Superior temporal gyrus (tissue), 1 donor: ENCODE measurements at regions not wholly inside any gene's neighbourhood (a gene's known extent, or its start where the extent isn't known, plus 50 kb on each side); places are given as distances from the start of the nearest gene placed in this dataset.
"Not testable (repeated sequence)": the region's sequence is repeated elsewhere in the genome, so short reads cannot be mapped to it uniquely, and the experiment has no call there.

Experiments
- DNase-seq: peaks from one replicate; pipeline ENCODE4 v3.0.0-alpha.2; 2016; ENCODE audit errors: extremely low spot score

DNA sequence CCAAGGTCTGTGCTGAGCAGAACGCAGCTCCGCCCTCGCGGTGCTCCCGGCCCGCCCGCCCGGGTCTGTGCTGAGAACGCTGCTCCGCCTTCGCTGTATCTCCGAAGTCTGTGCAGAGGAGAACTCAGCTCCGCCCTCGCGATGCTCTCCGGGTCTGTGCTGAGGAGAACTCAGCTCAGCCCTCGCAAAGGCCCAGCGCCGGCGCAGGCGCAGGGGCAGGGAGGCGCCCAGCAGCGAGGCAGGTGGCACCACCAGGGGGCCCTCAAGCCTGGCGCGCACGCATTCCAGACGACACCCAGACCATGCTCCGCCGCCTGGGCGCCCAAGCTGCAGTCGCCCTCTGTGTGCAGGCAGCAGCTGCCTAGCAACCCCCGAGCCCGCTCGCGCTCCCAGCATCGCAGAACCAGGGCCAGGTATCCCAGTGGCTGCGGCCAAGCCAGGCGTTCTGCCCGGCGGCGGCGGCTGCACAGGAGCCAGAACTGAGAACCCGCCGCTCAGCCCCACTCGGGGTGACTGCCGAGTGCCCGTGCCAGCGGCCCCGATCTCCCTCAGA lies 672.1 kb upstream of the DEFB115 start:
- peak; percentile 13 for DNase-seq

DNA sequence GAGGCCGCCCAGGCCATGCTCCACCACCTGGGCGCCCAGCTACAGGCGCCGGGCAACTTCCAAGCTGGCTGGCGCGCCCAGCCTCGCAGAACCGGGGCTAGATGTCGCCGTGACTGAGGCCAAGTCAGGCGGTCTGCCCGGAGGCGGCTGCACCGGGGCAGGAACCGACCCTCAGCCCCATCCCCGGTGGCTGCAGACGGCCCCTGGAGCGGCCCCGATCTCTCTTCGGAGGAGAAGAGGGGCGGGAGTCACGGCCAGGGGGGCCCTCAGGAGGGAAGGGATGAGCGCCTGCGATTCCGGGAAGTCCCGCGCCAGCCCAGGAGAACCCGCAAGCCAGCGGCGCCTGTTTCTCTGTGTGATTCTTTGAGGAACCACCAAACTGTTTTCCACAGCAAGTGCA lies 671.3 kb upstream of the DEFB115 start:
- not testable (repeated sequence) for DNase-seq

DNA sequence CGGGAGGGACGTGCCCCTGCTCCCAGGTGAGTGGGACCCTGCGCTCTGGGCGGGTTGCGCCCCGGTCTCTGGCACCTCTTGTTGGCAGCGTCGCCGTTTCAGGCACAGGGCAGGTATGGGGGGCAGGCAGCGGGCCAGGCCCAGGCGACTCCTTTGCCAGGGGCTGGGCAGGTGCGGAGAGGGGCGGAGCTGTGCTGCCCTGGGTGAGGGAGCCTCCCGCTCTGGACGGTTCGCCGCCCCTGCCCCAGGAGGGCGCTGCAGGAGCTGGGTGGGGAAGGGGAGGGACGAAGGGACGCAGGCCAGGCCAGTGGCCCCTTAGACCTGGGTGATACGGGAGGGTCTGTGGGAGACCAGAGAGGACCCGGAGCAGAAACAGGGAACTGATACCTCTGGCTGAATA lies 663.9 kb upstream of the DEFB115 start:
- no peak for DNase-seq

DNA sequence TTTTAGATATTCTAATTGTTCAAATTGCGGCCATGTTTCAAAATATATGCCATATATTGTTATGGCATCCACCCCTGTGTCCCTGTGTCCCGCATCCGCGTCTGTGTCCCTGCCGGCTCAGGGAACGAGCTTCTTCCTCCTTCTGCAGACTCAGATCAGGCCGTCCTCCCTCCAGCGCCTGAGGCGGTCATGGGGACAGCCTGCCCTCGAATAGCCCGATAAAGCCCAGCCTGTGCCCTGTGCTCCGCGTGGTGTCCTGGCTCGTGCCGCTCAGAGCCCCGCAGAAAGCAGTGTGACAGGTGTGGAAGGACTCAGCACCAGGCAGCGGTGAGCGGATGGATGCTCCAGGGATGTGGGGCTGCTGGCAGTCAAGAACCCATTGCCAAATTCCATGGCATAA lies 663.4 kb upstream of the DEFB115 start:
- no peak for DNase-seq

DNA sequence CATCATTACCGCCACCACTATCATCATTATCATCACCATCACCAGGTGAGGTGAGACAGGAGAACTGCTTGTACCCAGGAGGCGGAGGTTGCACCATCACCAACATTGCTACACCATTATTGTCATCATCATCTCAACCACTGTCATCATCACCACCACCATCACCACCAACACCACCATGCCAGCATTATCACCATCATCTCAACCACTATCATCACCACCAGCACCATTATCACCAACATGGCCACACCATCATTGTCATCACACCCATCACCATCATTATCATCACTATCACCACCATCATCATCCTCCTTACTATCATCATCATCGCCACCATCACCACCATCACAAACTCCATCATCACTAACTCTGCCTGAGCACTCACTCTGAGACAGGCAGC lies 661.8 kb upstream of the DEFB115 start:
- no peak for DNase-seq

DNA sequence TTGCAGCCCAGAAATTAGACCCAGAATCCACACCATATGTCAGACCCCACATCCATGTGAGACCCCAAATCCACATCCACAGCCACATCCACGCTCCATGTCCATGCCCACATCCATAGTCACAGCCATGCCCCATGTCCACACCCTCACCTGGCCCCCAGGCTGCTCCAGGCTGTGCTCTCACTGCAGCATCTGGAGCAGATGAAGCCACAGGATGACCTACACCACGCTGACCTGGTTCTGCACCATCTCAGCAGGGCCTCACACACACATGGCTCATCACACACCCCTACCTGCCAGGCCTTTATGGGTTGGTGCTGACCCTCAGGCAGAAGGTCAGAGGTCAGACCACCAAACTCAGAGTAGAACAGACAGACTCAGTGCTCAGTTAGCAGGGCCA lies 660.0 kb upstream of the DEFB115 start:
- not testable (repeated sequence) for DNase-seq

DNA sequence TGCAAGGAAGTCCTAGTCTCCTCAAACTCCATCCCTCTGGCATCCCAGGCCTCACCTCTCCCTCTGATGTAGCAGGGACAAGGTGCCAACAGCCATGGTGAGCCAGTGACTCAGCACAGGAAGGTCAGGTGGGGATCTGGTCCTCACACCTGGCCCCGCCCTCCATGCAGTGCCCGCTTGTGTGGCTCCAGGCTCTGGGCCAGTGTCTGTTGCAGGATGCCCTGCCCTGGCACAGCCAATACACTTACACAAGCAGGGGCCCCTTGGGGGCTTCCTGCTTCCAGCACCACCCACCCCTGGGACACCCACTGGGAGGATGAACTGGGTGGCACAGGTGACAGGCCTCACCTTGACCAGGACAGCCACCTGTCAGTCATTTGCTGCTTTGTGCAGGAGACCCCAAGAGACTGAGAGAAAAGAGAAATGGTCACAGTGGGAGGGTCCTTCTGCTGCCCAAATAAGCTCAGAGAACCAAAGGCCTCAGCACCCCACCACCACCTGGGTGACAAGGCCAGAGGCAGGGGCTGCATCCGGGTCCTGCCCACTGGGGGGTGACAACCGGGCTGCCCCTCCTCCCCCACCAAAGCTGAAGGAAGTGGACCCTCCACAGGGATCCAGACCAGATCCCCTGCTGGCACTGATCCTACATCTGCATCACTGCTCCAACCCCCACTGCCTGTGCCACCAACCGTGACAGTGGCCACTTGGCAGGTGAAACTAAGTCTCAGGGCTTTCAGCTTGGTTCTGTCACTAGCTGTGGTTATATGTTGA lies 658.8 kb upstream of the DEFB115 start:
- no peak for DNase-seq

DNA sequence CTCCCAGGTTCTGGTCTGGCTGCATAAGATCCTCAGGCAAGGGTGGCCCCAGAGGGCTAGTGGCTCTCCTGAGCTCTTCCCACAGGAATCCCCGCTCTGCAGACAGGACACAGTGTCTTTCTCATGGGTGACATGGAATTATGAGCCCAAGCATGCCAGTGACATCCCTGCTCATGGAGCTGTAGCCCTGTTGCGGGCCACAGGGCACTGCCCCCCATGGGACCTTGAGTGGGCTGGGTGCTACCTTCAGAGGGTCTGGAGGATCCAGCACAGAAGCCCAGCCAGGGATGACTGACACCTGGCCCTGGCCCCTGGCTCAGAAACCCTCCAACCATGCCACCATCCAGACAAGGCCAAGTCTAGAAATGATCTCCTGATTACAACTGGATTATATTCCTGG lies 657.5 kb upstream of the DEFB115 start:
- DNase-seq = no peak

DNA sequence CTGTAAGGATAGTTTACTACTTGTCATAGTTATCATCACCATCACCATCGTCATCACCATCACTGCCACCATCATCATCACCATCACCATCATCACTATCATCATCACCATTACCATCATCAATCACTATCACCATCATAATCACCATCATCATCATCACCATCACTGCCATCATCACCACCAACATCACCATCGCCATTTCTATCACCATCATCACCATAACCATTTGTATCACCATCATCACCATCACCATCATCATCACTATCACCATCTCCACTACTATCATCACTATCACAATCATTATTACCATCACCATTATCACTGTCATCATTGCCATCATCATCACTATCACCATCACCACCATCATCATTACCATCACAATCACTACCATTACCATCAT lies 655.5 kb upstream of the DEFB115 start:
- no peak for DNase-seq

DNA sequence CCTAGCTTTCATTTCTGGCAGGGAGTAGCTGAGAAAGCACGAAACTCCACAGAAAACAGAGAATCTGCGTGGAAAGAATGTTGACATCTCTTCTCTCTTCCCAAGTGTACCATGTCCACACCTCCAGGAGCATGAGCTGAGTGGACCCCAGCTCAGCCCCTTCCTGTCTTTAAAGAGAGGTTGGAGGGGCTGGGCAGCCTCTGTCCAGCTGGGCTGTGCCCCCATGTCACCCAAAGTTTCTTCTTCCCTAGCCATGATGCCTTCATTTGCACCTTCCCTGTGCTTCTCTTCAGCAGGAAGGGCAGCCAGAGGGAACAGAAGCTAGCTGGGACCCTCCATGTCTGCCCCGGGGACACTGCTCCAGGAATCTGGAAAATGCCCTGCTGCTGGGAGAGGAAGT lies 655.0 kb upstream of the DEFB115 start:
- DNase-seq = no peak

DNA sequence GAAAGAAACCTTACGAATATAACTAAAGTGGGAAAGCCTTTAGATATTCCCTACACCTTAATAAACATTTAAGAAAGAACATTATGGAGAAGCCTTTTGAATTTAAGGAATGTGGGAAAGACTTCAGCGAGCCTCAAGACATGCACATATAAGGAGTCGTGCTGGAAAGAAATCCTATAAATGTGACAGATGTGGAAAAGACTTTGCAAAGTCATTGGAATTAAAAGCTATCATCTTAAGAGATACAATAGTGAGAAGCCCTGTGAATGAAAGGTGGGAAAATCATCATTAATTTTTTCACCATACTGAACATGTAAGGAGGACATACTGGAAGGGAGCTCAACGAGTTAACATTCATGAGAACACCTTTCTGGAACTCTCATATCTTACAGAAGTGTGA lies 650.5 kb upstream of the DEFB115 start:
- no peak for DNase-seq

DNA sequence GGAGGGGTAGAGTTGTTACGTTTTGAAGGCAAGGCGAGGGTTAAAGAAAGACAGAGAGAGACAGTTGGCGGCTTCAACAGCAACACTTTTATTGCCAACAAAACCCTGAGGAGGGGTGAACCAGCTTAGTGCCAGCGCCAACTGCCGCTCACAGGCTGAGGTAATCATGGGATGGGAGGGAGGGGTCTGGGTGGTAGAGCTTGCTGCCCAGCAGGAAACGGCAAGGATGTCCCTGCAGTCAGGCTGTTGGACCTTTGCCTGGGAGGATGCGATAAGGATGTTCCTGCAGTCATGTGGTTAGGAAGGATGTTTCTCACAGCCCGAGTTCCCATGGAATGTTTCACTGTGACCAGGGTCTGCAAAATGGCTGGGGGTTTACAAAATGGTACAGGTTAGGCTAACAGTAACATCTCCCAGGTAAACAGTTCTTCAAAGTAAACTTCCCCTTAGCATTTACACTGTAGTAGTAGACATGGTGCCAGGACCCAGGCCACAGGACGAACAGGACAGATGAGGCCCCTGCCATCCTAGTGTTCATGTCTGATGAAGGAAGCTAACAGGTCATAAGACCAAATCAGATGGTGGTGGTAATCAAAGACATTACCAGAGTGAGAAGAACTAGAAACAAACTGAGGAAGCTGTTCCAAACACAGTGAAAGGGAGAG lies 647.3 kb upstream of the DEFB115 start:
- no peak for DNase-seq

DNA sequence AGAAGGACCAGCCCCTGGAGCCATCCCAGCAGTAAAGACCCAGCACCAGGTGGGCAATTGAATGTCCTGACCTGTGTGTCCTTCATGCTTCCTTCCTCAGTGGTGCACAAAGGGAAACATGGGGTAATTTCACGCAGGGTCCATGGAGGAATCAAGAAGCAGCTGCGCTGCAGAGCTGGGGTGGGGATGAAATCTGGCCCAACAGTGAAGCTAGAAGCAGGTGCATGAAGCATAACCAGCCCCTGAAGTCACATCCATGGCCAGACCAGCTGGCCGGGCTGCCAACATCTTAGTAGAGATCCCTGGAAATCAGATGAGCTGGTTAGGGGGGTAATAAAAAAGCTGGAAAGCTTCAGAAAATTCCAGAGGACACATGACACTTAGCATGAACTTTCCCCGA lies 646.7 kb upstream of the DEFB115 start:
- no peak for DNase-seq

DNA sequence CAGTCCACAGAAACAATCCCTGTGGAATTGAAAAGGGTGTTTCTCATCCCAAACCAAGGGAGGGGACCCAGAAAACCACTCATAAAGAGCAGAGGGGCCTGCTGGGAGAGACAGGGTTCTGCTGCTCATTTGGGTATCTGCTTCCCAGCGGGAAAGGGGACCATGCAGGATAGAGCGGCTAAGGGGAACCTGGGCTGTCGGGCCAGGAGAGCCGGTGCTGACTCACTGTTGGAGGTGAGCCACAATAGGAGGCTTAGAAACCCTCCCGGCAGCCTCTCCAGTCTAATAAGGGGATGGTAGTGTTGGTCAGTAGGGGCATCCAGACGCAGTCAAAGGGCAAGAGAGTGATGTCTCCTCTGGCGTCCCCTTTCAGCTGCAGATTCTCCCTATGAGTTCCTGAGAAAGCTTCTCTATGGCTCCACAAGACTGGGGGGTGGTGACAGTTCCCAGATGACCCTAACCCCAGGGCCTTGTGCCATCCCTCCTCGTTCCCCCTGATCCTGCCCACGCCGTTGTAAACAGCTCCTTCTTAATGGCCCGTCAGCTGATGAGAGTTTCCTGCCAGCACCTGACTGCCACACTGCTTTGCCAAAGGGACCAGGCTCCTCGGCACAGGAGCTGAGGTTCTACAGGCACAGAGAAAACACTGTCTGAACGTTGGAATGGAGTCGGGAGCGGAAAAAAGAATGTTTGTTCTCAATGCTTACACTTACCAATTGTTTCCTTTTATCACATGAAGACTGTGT lies 646.1 kb upstream of the DEFB115 start:
- no peak for DNase-seq

DNA sequence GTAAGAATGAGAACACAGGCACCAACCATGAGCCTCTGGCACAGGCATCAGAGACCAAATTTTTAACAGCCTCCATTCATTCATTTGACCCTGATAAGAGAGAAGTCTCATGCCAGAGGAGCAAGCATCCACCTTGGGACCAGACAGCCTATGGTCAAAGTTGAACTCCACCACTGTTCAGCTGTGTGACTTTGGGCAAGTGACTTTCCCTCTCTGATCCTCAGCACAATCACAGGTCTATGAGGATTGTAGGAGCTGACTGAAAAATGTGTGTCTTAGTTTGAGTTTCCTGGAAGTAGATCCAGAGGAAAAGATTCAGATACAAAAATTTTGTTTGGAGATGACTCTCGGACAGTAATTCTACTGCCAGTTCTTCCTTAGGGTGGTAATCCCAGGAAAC lies 645.1 kb upstream of the DEFB115 start:
- DNase-seq = no peak

DNA sequence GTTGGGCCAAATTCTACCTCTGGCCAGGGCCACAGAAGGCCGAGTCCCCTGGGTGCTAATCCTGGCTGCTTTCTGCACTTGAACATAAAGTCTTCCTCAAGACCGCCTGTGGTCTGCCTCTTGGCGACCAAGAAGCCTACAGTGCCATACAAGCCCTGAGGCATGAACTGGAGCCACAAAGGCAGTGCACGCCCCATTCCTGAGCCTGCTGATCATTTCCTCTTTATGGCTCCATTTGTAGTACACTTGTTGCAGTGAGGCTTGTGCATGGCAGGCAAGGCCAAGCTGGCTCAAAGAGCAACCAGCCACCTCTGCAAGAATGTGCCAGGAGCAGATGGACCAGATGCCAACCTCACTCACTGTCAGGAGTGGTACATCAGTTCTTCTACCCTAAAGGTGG lies 636.1 kb upstream of the DEFB115 start:
- not testable (repeated sequence) for DNase-seq

DNA sequence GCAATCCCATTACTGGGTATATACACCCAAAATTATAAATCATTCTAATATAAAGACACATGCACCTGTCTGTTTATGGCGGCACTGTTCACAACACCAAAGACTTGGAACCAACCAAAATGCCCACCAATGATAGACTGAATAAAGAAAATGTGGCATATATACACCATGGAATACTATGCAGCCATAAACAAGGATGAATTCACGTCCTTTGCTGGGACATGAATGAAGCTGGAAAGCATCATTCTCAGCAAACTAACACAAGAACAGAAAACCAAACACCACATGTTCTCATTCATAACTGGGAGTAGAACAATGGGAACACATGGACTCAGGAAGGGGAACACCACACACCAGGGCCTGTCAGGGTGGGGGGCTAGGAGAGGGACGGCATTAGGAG lies 633.2 kb upstream of the DEFB115 start:
- not testable (repeated sequence) for DNase-seq

DNA sequence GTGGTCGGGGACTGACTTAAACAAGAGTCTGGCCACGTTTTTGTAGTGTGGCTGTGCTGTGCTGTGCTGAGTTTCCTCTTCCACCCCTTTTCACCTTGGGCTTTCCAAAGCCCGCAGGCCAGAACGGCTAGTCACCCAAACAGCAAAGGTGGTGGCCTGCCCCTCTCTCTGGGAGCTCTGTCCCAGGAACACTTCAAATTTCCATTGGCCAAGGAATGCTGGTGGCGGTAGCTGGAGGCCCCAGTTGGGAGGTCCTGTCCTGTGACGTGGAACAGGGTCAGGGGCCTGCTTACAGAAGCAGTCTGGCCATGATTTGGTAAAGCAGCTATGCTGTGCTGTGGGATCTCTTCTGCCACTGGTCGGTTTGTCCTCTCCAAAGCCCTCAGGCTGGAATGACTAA lies 628.1 kb upstream of the DEFB115 start:
- DNase-seq = not testable (repeated sequence)

DNA sequence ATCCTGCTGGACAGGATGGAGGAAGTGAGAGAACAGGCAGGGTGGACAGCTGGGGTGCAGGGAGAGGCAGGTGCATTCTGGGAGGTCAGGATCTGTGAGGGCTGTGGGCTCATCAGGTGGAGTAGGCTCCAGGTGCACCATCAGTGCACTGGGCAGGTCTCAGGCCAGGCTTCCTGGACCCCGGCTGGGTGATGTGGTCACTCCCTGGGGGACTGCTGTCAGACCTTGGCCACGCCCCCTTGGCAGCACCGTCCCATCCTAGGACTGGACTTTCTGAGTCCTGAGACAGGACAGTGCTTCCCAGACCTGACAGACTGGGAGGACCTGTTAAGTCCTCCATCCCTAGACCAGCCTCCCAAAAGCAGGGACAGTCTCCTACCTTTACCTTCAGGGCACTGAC lies 626.7 kb upstream of the DEFB115 start:
- no peak for DNase-seq

DNA sequence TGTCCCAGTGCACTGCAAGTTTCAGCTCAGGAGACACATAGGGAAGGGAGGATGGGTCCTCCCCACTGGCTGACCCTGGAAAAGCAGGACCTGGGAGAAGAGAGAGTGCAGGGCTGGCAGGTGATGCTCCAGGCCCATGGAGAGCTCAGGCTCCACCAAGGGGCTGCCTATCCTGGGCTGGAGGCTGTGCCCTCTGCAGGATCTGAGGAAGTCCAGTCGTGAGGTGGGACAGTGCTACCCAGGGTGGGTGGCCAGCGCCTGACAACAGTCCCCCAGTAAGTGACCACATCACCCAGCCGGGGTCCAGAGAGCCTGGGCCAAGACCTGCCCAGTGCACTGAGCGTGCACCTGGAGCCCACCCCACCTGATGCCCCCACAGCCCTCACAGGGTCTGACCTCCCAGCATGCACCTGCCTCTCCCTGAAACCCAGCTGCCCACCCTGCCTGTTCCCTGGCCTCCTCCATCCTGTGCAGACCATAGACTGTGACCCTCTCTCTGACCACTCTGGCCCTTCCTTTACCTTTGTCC lies 626.1 kb upstream of the DEFB115 start:
- not testable (repeated sequence) for DNase-seq

DNA sequence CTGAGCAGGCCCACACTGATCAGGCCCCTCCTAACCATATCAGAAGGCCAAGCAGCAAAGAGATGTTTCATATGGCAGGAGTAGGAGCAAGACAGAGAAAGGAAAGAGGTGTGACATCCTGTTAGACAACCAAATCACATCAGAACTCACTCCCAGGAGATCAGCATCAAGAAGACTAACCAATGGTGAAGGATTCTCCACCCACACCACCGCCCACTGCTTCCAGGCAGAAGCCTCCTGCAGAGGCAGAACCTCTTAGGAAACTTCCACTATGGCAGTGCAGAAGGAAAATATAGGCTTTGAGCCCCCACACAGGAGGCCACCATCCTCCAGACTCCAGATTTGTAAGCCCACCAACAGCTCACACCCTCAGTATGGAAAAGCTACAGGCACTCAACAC lies 624.7 kb upstream of the DEFB115 start:
- not testable (repeated sequence) for DNase-seq

DNA sequence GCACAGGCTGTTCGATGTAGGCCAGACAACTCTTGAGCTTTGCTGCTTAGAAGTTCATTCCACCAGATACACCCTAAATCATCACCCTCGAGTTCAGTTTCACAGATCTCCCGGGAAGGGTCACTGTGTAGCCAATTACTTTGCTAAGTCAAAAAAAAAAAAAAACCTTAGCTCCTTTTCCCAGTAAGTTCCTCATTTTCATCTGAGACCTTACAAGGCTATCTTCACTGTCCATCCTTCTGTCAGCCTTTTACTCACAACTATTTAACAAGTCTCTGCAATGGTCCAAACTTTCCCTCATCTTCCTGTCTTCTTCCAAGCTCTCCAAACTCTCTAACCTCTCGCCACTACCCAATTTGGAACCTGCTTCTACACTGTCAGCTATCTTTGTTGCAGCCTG lies 615.9 kb upstream of the DEFB115 start:
- DNase-seq = not testable (repeated sequence)
